Breast epithelium (tissue), 3 donors: ENCODE measurements at regions not wholly inside any gene's neighbourhood (a gene's known extent, or its start where the extent isn't known, plus 50 kb on each side); places are given as distances from the start of the nearest gene placed in this dataset.

Experiments used
- POLR2A ChIP-seq: fragments of 450-650 bp; IDR thresholded peaks from one replicate; pipeline ENCODE4 v1.6.1; 2016; ENCODE audit warnings: antibody characterized with exemption, mild to moderate bottlenecking, moderate library complexity
- POLR2AphosphoS5 ChIP-seq, 3 donors: sonication (generic); formaldehyde crosslinking; IDR thresholded peaks; one replicate each; pipeline ENCODE4 v1.6.1; 2017; ENCODE audit warnings: antibody characterized with exemption in 3 of 3
- TF ChIP-seq, protein P1 (sequence below), 3 donors: fragments of 450-650 bp; IDR thresholded peaks; one replicate each; pipeline ENCODE4 v1.5.1; 2016 to 2017; ENCODE audit warnings: antibody characterized with exemption in 3 of 3, mild to moderate bottlenecking in 3 of 3, moderate library complexity in 3 of 3

GRCh38 chr1:186518395-186518794, 57.5 kb upstream of the PDC start:
- no peak for TF ChIP-seq POLR2A
- TF ChIP-seq, protein P1, sequence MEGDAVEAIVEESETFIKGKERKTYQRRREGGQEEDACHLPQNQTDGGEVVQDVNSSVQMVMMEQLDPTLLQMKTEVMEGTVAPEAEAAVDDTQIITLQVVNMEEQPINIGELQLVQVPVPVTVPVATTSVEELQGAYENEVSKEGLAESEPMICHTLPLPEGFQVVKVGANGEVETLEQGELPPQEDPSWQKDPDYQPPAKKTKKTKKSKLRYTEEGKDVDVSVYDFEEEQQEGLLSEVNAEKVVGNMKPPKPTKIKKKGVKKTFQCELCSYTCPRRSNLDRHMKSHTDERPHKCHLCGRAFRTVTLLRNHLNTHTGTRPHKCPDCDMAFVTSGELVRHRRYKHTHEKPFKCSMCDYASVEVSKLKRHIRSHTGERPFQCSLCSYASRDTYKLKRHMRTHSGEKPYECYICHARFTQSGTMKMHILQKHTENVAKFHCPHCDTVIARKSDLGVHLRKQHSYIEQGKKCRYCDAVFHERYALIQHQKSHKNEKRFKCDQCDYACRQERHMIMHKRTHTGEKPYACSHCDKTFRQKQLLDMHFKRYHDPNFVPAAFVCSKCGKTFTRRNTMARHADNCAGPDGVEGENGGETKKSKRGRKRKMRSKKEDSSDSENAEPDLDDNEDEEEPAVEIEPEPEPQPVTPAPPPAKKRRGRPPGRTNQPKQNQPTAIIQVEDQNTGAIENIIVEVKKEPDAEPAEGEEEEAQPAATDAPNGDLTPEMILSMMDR (IDR thresholded peaks at IDR 0.05), result no peak
- TF ChIP-seq POLR2AphosphoS5 (IDR thresholded peaks at IDR 0.05), result no peak
